HUES48 (cell line): ENCODE measurements at regions not wholly inside any gene's neighbourhood (a gene's known extent, or its start where the extent isn't known, plus 50 kb on each side); places are given as distances from the start of the nearest gene placed in this dataset.

ENCODE experiments used
- H3K27ac ChIP-seq: one replicate; pipeline ENCODE4 v1.7.0; 2013; ENCODE audit warnings: low read depth, low read length, inconsistent platforms
- H3K27me3 ChIP-seq: 2 replicates; pipeline ENCODE4 v1.6.1; 2013; ENCODE audit warnings: mild to moderate bottlenecking, low read length; ENCODE audit not compliant: control insufficient read depth, insufficient read depth
- H3K36me3 ChIP-seq: 2 replicates; pipeline ENCODE4 v1.6.1; 2013; ENCODE audit warnings: low read length; ENCODE audit not compliant: control insufficient read depth, insufficient read depth
- H3K4me1 ChIP-seq: 2 replicates; pipeline ENCODE4 v1.6.1; 2013; ENCODE audit warnings: mild to moderate bottlenecking, low read length; ENCODE audit not compliant: control insufficient read depth, insufficient read depth
- H3K4me3 ChIP-seq: 2 replicates; pipeline ENCODE4 v1.5.1; 2013; ENCODE audit warnings: mild to moderate bottlenecking, low read depth, low read length
- H3K9ac ChIP-seq: 2 replicates; pipeline ENCODE4 v1.6.1; 2013; ENCODE audit warnings: mild to moderate bottlenecking, low read depth, low read length, moderate library complexity
- H3K9me3 ChIP-seq: 2 replicates; pipeline ENCODE4 v1.6.1; 2013; ENCODE audit warnings: low read length; ENCODE audit not compliant: control insufficient read depth, insufficient read depth

- Histone ChIP-seq H3K9me3 (no peaks in the 10 kb centered on the region), H3K4me3 (no peak overlapping the region), H3K36me3 (no peaks in the 10 kb centered on the region), H3K27ac (no peak overlapping the region), H3K9ac (no peak overlapping the region), H3K4me1 (no peaks in the 10 kb centered on the region), H3K27me3 (no peaks in the 10 kb centered on the region)
Measured at GRCh38 chr1:117678246-117678977, 72.6 kb downstream of the TENT5C start.

GRCh38 chr1:117679299-117679698, 73.5 kb downstream of the TENT5C start:
- H3K9ac ChIP-seq: no peak overlapping the region
- no peaks in the 10 kb centered on the region for H3K27me3 ChIP-seq
- no peaks in the 10 kb centered on the region for H3K9me3 ChIP-seq
- no peaks in the 10 kb centered on the region for H3K36me3 ChIP-seq
- no peak overlapping the region for H3K4me3 ChIP-seq
- no peaks in the 10 kb centered on the region for H3K4me1 ChIP-seq
- H3K27ac ChIP-seq: no peak overlapping the region

- no peaks in the 10 kb centered on the region for H3K27me3 ChIP-seq
- H3K9ac ChIP-seq: no peak overlapping the region
- H3K4me3 ChIP-seq: no peak overlapping the region
- H3K36me3 ChIP-seq: no peaks in the 10 kb centered on the region
- H3K27ac ChIP-seq: no peak overlapping the region
- no peaks in the 10 kb centered on the region for H3K9me3 ChIP-seq
- no peaks in the 10 kb centered on the region for H3K4me1 ChIP-seq
Measured at GRCh38 chr1:117679868-117680267, 74.0 kb downstream of the TENT5C start.

- Histone ChIP-seq H3K36me3 (no peaks in the 10 kb centered on the region), H3K4me3 (no peak overlapping the region), H3K27me3 (no peaks in the 10 kb centered on the region), H3K9ac (no peak overlapping the region), H3K9me3 (no peaks in the 10 kb centered on the region), H3K27ac (no peak overlapping the region), H3K4me1 (no peaks in the 10 kb centered on the region)
Measured at GRCh38 chr1:117680316-117681002, 74.6 kb downstream of the TENT5C start.

GRCh38 chr1:117681093-117681900, 75.4 kb downstream of the TENT5C start:
- H3K9me3 ChIP-seq: no peaks in the 10 kb centered on the region
- no peaks in the 10 kb centered on the region for H3K4me1 ChIP-seq
- H3K4me3 ChIP-seq: no peak overlapping the region
- no peaks in the 10 kb centered on the region for H3K36me3 ChIP-seq
- H3K27me3 ChIP-seq: no peaks in the 10 kb centered on the region
- H3K27ac ChIP-seq: no peak overlapping the region
- no peak overlapping the region for H3K9ac ChIP-seq

- H3K36me3 ChIP-seq: no peaks in the 10 kb centered on the region
- no peak overlapping the region for H3K9ac ChIP-seq
- no peaks in the 10 kb centered on the region for H3K9me3 ChIP-seq
- H3K27me3 ChIP-seq: no peaks in the 10 kb centered on the region
- no peak overlapping the region for H3K27ac ChIP-seq
- H3K4me1 ChIP-seq: no peaks in the 10 kb centered on the region
- H3K4me3 ChIP-seq: no peak overlapping the region
Measured at GRCh38 chr1:117681901-117682250, 76.0 kb downstream of the TENT5C start.

GRCh38 chr1:117682372-117682771, 76.5 kb downstream of the TENT5C start:
- no peak overlapping the region for H3K9ac ChIP-seq
- no peaks in the 10 kb centered on the region for H3K9me3 ChIP-seq
- H3K4me3 ChIP-seq: no peak overlapping the region
- no peaks in the 10 kb centered on the region for H3K27me3 ChIP-seq
- H3K4me1 ChIP-seq: no peaks in the 10 kb centered on the region
- H3K27ac ChIP-seq: no peak overlapping the region
- no peaks in the 10 kb centered on the region for H3K36me3 ChIP-seq

- Histone ChIP-seq H3K27me3 (no peaks in the 10 kb centered on the region), H3K36me3 (no peaks in the 10 kb centered on the region), H3K4me1 (no peaks in the 10 kb centered on the region), H3K27ac (no peak overlapping the region), H3K4me3 (no peak overlapping the region), H3K9me3 (no peaks in the 10 kb centered on the region), H3K9ac (no peak overlapping the region)
Measured at GRCh38 chr1:117683571-117684285, 77.9 kb downstream of the TENT5C start.

GRCh38 chr1:117685936-117686806, 80.3 kb downstream of the TENT5C start:
- Histone ChIP-seq H3K9me3 (no peaks in the 10 kb centered on the region), H3K9ac (no peak overlapping the region), H3K36me3 (no peaks in the 10 kb centered on the region), H3K4me1 (no peaks in the 10 kb centered on the region), H3K27ac (no peak overlapping the region), H3K4me3 (no peak overlapping the region), H3K27me3 (no peaks in the 10 kb centered on the region)

GRCh38 chr1:117686907-117687306, 81.1 kb downstream of the TENT5C start:
- no peaks in the 10 kb centered on the region for H3K36me3 ChIP-seq
- H3K4me3 ChIP-seq: no peak overlapping the region
- H3K27ac ChIP-seq: no peak overlapping the region
- no peaks in the 10 kb centered on the region for H3K4me1 ChIP-seq
- no peaks in the 10 kb centered on the region for H3K9me3 ChIP-seq
- H3K9ac ChIP-seq: no peak overlapping the region
- no peaks in the 10 kb centered on the region for H3K27me3 ChIP-seq
